Nephron progenitor cell (in vitro differentiated cells): ENCODE measurements at regions not wholly inside any gene's neighbourhood (a gene's known extent, or its start where the extent isn't known, plus 50 kb on each side); places are given as distances from the start of the nearest gene placed in this dataset.

Experiments used
- DNase-seq: peaks from one replicate; pipeline ENCODE4 v3.0.0; 2021
- H3K27ac Mint-ChIP-seq: 2 replicates; pipeline ENCODE4 v1.8.0; 2021; ENCODE audit warnings: mild to moderate bottlenecking, moderate library complexity, mixed read lengths
- H3K27me3 Mint-ChIP-seq: 2 replicates; pipeline ENCODE4 v1.8.0; 2021; ENCODE audit warnings: mild to moderate bottlenecking, low read depth, mixed read lengths; ENCODE audit not compliant: poor library complexity
- H3K36me3 Mint-ChIP-seq: 2 replicates; pipeline ENCODE4 v1.8.0; 2021; ENCODE audit warnings: low read depth, mixed read lengths
- H3K4me1 Mint-ChIP-seq: 2 replicates; pipeline ENCODE4 v1.8.0; 2021; ENCODE audit warnings: mixed read lengths
- H3K4me3 Mint-ChIP-seq: 2 replicates; pipeline ENCODE4 v1.8.0; 2021; ENCODE audit warnings: mild to moderate bottlenecking, moderate library complexity, mixed read lengths
- H3K9me3 Mint-ChIP-seq: 2 replicates; pipeline ENCODE4 v1.8.0; 2021; ENCODE audit warnings: mild to moderate bottlenecking, moderate library complexity, mixed read lengths
- TF ChIP-seq, protein P1 (sequence below): fragments of 200-600 bp; sonication (generic); IDR thresholded peaks from 2 replicates; pipeline ENCODE4 v1.5.0; 2021; ENCODE audit warnings: antibody characterized with exemption

DNA sequence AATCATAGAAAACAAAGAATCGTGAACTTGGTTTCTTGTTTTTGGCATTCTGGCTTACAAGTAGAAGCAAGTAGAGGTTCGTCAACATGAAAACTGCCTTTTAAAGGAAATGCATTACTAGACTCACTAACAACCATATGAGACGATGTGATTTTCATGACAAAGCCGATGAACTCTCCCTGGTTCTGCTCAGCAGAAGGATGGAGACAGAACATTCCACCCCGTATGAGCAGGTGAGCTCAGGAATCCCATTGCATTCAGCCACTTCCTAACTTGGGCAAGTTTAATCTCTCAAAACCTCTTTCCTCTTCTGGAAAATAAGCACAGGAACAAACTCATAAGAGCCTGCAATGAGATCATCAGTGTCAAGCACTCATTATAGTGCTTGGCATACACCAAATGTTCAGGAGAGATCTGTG, 57.4 kb upstream of the SVIL start:
- peaks cover 59% of the 10 kb centered on the region for H3K4me1 Mint-ChIP-seq
- peaks cover 17% of the 10 kb centered on the region for H3K9me3 Mint-ChIP-seq
- H3K36me3 Mint-ChIP-seq: peaks cover 19% of the 10 kb centered on the region
- TF ChIP-seq, protein P1, sequence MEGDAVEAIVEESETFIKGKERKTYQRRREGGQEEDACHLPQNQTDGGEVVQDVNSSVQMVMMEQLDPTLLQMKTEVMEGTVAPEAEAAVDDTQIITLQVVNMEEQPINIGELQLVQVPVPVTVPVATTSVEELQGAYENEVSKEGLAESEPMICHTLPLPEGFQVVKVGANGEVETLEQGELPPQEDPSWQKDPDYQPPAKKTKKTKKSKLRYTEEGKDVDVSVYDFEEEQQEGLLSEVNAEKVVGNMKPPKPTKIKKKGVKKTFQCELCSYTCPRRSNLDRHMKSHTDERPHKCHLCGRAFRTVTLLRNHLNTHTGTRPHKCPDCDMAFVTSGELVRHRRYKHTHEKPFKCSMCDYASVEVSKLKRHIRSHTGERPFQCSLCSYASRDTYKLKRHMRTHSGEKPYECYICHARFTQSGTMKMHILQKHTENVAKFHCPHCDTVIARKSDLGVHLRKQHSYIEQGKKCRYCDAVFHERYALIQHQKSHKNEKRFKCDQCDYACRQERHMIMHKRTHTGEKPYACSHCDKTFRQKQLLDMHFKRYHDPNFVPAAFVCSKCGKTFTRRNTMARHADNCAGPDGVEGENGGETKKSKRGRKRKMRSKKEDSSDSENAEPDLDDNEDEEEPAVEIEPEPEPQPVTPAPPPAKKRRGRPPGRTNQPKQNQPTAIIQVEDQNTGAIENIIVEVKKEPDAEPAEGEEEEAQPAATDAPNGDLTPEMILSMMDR: no peak
- H3K4me3 Mint-ChIP-seq: no peak overlapping the region
- H3K27me3 Mint-ChIP-seq: peaks cover 7% of the 10 kb centered on the region
- DNase-seq: no peak
- no peak overlapping the region for H3K27ac Mint-ChIP-seq

DNA sequence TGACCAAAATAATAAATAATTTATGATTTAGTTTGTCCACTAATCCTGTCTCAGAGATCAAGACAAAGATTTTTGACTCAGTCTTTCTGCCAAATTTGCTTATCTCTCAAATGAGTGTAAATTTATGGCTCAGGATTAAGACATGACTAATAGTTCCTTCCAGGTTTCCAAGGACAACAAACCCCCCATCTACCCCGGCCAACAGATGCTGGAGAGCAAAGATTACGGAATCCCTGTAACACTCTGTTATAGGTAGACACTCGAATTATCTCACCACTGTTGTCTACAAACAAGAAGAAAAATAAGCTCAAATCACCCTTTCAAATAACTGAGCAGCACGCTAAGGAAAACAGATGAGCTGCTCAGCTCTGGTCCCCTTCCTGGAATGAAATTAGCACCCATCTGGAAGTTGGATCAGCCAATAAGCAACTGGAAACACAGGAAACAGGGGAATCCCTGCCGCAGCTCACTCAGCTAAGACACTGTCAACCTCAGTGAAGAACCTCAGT, 56.8 kb upstream of the SVIL start:
- Mint-ChIP-seq H3K27me3 (peaks cover 9% of the 10 kb centered on the region), H3K9me3 (peaks cover 17% of the 10 kb centered on the region), H3K4me3 (no peak overlapping the region), H3K27ac (peak overlapping the region; percentile 30), H3K36me3 (peaks cover 19% of the 10 kb centered on the region), H3K4me1 (peaks cover 64% of the 10 kb centered on the region)
- TF ChIP-seq, protein P1: no peak
- no peak for DNase-seq

DNA sequence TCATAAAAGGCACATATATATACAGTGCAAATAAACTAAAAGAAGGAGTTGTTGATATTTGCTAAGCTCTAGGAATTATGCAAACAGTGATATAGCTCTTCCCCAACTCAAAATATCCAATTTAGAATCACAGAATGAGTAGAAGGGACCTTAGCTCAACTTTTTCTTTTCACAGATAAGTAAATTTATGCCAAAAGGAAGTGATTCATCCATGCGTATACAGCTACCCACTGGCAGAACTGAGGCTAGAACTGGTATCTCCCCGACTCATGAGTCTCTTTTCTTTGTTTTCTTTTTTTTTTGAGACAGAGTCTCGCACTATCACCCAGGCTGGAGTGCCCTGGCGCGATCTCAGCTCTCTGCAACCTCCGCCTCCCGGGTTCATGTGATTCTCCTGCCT, 54.2 kb upstream of the SVIL start:
- no peak for DNase-seq
- H3K27ac Mint-ChIP-seq: no peak overlapping the region
- no peak overlapping the region for H3K4me3 Mint-ChIP-seq
- H3K27me3 Mint-ChIP-seq: peaks cover 9% of the 10 kb centered on the region
- peaks cover 29% of the 10 kb centered on the region for H3K36me3 Mint-ChIP-seq
- TF ChIP-seq, protein P1: no peak
- H3K4me1 Mint-ChIP-seq: peaks cover 83% of the 10 kb centered on the region
- peaks cover 7% of the 10 kb centered on the region for H3K9me3 Mint-ChIP-seq

DNA sequence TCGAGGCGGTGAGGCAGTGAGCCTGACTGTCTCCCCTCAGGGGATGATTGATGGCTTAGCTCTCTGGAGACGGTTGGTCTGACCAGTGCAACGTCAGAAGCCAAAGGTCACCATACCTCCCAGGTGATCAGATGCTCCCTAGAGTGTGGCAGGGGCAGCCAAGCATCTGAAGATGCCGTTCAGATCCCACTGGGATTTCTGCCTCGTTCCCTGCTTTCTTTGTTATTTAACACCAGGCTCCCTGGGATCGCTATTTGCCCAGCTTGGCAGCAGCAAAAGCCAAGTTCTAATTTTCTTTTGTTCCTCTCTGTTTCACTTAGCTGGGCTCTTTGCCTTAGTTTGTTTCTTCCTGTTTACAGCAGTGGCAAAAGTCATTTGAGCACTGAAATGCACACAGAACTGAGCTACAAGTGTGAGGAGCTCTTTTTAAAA, 53.5 kb upstream of the SVIL start:
- Mint-ChIP-seq H3K4me3 (peak overlapping the region; percentile 53), H3K27ac (peak overlapping the region; percentile 97), H3K4me1 (peaks cover 79% of the 10 kb centered on the region), H3K27me3 (peaks cover 9% of the 10 kb centered on the region), H3K9me3 (peaks cover 4% of the 10 kb centered on the region), H3K36me3 (peaks cover 33% of the 10 kb centered on the region)
- TF ChIP-seq, protein P1: no peak
- DNase-seq: peak; percentile 84

DNA sequence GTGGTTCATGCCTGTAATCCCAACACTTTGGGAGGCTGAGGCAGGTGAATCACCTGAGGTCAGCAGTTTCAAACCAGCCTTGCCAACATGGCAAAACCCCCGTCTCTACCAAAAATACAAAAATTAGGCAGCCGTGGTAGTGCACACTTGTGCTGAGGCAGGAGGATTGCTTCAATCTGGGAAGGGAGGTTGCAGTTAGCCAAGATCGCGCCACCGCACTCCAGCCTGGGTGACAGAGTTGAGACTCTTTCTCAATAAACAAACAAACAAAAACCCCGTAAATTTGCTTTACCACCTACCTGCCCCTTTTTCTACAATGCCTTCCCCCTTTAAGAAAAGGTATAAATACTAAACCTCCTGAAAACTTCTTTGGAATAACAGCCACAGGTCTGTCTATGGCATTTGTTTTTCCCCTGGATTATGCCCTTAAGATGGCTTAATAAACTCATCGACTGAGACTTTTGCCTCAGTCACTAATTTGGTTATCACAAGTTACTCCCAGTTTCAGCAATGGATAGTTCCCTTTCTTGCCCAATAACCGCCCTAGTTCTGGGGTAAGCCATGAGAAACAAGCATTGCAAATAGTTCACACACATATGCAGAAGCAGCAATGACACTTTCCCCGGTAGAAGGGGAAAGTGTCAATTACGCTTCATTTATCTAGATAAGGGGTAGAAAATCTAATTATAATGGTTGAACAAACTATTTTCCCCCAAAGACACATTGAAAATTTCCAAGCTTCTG, 52.8 kb upstream of the SVIL start:
- TF ChIP-seq, protein P1: no peak
- peaks cover 74% of the 10 kb centered on the region for H3K4me1 Mint-ChIP-seq
- H3K4me3 Mint-ChIP-seq: peak overlapping the region; percentile 53
- H3K27ac Mint-ChIP-seq: peak overlapping the region; percentile 97
- H3K36me3 Mint-ChIP-seq: peaks cover 39% of the 10 kb centered on the region
- H3K9me3 Mint-ChIP-seq: peaks cover 4% of the 10 kb centered on the region
- peaks cover 11% of the 10 kb centered on the region for H3K27me3 Mint-ChIP-seq
- DNase-seq: no peak

DNA sequence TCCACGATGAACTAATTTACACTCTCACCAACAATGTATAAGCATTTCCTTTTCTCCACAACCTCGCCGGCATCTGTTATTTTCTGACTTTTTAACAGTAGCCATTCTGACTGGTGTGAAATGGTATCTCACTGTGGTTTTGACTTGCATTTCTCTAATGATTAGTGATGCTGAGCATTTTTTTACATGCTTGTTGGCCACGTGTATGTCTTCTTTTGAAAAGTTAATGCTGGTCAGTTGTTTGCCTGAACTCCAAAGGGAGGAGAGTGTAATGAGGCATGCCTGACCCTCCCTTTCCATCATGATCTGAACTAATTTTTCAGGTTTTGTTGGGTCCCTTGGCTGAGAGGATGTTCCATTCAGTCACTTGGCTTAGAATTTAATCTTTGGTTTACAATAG, 50.7 kb upstream of the SVIL start:
- Mint-ChIP-seq H3K36me3 (peaks cover 53% of the 10 kb centered on the region), H3K4me3 (no peak overlapping the region), H3K4me1 (peaks cover 69% of the 10 kb centered on the region), H3K27ac (no peak overlapping the region), H3K27me3 (peaks cover 17% of the 10 kb centered on the region), H3K9me3 (no peaks in the 10 kb centered on the region)
- TF ChIP-seq, protein P1: no peak
- no peak for DNase-seq
